Uterus (tissue), 3 donors: ENCODE measurements at regions not wholly inside any gene's neighbourhood (a gene's known extent, or its start where the extent isn't known, plus 50 kb on each side); places are given as distances from the start of the nearest gene placed in this dataset.
A peak's percentile ranks its signal among the peaks of the same experiment; 100 is the strongest.

Source experiments
- DNase-seq, 2 donors: peaks; one replicate each; pipeline ENCODE4 v3.0.0-alpha.2; 2019 to 2020
- H3K27ac ChIP-seq, 2 donors: fragments of 200-600 bp; sonication (generic); 1 replicate in 1 of 2; 2 replicates in 1 of 2; pipeline ENCODE4 v1.5.1; 2016 to 2018
- H3K27me3 ChIP-seq, 2 donors: fragments of 200-600 bp; sonication (generic); one replicate each; pipeline ENCODE4 v1.5.1; 2018 to 2019; ENCODE audit warnings: control low read depth in 1 of 2
- H3K36me3 ChIP-seq, 2 donors: fragments of 200-600 bp; sonication (generic); one replicate each; pipeline ENCODE4 v1.5.1; 2019; ENCODE audit warnings: control low read depth in 1 of 2
- H3K4me1 ChIP-seq, 2 donors: fragments of 200-600 bp; sonication (generic); one replicate each; pipeline ENCODE4 v1.5.1; 2018 to 2019; ENCODE audit warnings: control low read depth in 1 of 2
- H3K4me3 ChIP-seq, 2 donors: fragments of 200-600 bp; sonication (generic); 1 replicate in 1 of 2; 2 replicates in 1 of 2; pipeline ENCODE4 v1.5.1; 2018 to 2019; ENCODE audit warnings: mild to moderate bottlenecking in 1 of 2
- H3K9me3 ChIP-seq, 2 donors: fragments of 200-600 bp; sonication (generic); one replicate each; pipeline ENCODE4 v1.5.1; 2019; ENCODE audit warnings: control low read depth in 1 of 2
- POLR2A ChIP-seq, 2 donors: fragments of 450-650 bp; IDR thresholded peaks; one replicate each; pipeline ENCODE4 v1.6.1; 2016; ENCODE audit warnings: antibody characterized with exemption in 2 of 2, mild to moderate bottlenecking in 1 of 2, moderate library complexity in 1 of 2
- intact Hi-C: fragments of 100-400 bp; cut with DNase I; formaldehyde crosslinking; loops from one replicate; pipeline ENCODE4 v1.15.1; 2023; ENCODE audit warnings: low total_unique reads
- TF ChIP-seq, protein P1 (sequence below), 4 experiments: fragments of 200-600 bp in 2 of 4; fragments of 450-650 bp in 2 of 4; sonication (generic) in 2 of 4; IDR thresholded peaks; one replicate each; pipeline ENCODE4 v1.5.1; 2016 to 2019; ENCODE audit warnings: antibody characterized with exemption in 4 of 4, mild to moderate bottlenecking in 2 of 4, moderate library complexity in 1 of 4
- donor health status: DM: yes; HTN: yes; CAD: no.

DNA sequence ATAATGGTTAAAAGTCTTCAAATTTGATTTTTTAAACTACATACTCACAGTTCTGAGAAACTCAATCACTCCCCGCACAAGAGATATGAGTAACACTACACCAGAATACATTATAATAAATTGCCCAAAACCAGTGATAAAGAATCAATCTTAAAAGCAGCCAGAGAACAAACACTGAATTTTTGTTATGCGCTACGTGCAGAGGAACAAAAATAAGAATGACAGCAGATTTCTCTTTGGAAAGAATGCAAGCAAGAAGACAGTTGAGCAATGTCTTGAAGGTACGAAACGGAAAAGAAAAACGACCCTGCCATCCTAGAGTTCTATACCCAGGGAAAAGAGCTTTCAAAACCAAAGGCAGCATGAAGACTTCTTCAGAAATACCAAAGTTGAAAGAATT is 216.7 kb downstream of the TTLL2 start:
- Histone ChIP-seq H3K9me3 (no peaks in the 10 kb centered on the region), H3K4me3 (no peak overlapping the region), H3K4me1 (peaks cover 0 to 4% of the 10 kb centered on the region in 2 donors), H3K27ac (no peak overlapping the region), H3K36me3 (no peaks in the 10 kb centered on the region), H3K27me3 (no peaks in the 10 kb centered on the region)
- DNase-seq, result no peak
- no peak for TF ChIP-seq POLR2A (IDR thresholded peaks at IDR 0.05)
- TF ChIP-seq, protein P1, sequence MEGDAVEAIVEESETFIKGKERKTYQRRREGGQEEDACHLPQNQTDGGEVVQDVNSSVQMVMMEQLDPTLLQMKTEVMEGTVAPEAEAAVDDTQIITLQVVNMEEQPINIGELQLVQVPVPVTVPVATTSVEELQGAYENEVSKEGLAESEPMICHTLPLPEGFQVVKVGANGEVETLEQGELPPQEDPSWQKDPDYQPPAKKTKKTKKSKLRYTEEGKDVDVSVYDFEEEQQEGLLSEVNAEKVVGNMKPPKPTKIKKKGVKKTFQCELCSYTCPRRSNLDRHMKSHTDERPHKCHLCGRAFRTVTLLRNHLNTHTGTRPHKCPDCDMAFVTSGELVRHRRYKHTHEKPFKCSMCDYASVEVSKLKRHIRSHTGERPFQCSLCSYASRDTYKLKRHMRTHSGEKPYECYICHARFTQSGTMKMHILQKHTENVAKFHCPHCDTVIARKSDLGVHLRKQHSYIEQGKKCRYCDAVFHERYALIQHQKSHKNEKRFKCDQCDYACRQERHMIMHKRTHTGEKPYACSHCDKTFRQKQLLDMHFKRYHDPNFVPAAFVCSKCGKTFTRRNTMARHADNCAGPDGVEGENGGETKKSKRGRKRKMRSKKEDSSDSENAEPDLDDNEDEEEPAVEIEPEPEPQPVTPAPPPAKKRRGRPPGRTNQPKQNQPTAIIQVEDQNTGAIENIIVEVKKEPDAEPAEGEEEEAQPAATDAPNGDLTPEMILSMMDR (IDR thresholded peaks at IDR 0.05), result no peak
- intact Hi-C loops, result no loop called here

DNA sequence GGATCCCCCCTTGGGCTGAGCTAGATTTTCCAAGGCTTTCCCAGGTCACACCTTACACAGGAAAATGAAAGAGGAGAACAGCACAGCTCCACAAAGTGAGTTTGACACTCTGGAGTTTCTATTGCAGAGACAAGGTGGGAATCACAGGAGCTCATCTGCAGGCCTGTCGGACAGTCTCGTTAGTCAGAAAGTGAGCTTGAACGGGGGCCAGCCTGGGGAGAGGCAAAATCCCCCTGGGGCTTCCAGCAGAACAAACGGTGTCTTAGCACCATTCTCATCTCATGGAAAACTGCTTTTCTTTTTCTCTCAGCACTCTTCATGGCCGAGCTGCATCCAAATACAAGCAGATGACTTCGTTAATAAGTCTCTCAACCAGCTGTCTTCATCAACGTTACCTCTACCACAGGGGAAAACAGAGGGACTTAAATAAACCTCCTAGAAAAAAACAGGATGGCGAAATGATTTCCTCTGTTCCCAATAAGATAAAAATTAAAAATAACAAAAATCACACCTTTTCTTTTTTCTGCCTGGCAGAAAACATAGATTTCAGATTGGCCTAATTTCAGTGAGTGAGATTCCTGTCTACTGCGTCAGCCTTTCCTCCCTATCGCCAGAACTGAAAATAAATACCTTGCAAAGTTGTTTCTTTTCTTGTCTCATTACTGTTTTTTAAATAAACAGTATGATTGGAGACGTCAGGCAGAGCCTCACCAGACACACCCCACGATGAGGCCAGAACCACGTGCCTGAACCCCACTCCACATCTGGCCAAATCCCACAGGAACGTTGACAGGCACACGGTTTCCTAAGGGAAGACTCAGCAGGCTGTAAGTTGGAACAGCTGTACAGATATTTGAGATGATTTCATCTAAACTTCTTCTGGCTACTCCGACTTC is 219.0 kb downstream of the TTLL2 start:
- TF ChIP-seq, protein P1 (IDR thresholded peaks at IDR 0.05), result no peak
- no peak for TF ChIP-seq POLR2A (IDR thresholded peaks at IDR 0.05)
- Histone ChIP-seq H3K4me3 (no peak overlapping the region), H3K27me3 (no peaks in the 10 kb centered on the region), H3K36me3 (no peaks in the 10 kb centered on the region), H3K27ac (peak overlapping the region; percentile 80 to 84), H3K9me3 (no peaks in the 10 kb centered on the region), H3K4me1 (peaks cover 0 to 4% of the 10 kb centered on the region in 2 donors)
- intact Hi-C loops, result no loop called here
- DNase-seq, result peak; percentile 70 to 74

- H3K27ac ChIP-seq, result peak overlapping the region in 1 of 2 donors; percentile 30
- DNase-seq, result no peak
- H3K36me3 ChIP-seq, result no peaks in the 10 kb centered on the region
Measured at GRCh38 chr6:167546611-167547327, 221.9 kb downstream of the TTLL2 start.

DNA sequence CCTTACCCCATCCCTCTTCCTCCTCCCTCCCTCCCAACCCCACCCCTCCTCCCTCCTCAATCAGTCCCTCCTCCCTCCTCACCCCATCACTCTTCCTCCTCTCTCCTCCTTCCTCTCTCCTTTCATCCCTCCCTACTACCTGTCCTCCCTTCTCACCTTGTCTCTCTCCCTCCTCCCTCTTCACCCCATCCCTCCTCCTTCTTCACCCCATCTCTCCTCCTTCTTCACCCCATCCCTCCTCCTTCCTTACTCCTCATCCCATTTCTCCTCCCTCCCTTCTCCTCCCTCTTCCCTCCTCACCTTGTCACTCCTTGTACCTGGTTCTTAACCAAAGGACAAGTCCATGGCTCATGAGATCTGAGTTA is 222.4 kb downstream of the TTLL2 start:
- H3K9me3 ChIP-seq, result no peaks in the 10 kb centered on the region
- no peak for DNase-seq
- TF ChIP-seq, protein P1 (IDR thresholded peaks at IDR 0.05), result no peak
- no peak for TF ChIP-seq POLR2A (IDR thresholded peaks at IDR 0.05)
- H3K27ac ChIP-seq, result peak overlapping the region in 1 of 2 donors; percentile 30
- H3K4me3 ChIP-seq, result no peak overlapping the region
- peaks cover 4 to 8% of the 10 kb centered on the region in 2 donors for H3K4me1 ChIP-seq
- no peaks in the 10 kb centered on the region for H3K36me3 ChIP-seq
- no peaks in the 10 kb centered on the region for H3K27me3 ChIP-seq
- intact Hi-C loops, result no loop called here

More at GRCh38 chr6:167546611-167547327, 221.9 kb downstream of the TTLL2 start:
- H3K4me3 ChIP-seq, result no peak overlapping the region
- H3K9me3 ChIP-seq, result no peaks in the 10 kb centered on the region
- H3K27me3 ChIP-seq, result no peaks in the 10 kb centered on the region
- intact Hi-C loops, result no loop called here
- peaks cover 4 to 7% of the 10 kb centered on the region in 2 donors for H3K4me1 ChIP-seq
- TF ChIP-seq, protein P1 (IDR thresholded peaks at IDR 0.05), result no peak
- no peak for TF ChIP-seq POLR2A (IDR thresholded peaks at IDR 0.05)

DNA sequence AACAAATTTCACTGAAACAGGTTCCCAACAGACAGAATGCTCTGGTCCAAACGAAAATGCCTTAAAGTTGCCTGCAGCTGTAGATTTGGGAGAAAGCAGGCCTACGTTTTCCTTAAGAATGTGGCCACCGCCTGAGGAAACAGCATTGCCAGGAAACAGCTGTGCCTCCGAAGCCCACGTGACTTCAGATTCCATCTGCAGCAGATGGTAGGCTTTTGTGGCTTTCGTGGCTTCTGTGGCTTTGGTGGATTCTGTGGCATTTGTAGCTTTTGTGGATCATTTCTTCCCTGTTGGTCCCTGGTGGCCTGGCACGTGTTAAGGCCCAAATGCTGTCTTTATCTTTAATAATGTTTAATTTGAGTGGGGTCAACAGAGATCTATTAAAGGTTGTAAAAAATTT is 222.9 kb downstream of the TTLL2 start:
- H3K9me3 ChIP-seq, result no peaks in the 10 kb centered on the region
- no peaks in the 10 kb centered on the region for H3K27me3 ChIP-seq
- peaks cover 4 to 8% of the 10 kb centered on the region in 2 donors for H3K4me1 ChIP-seq
- intact Hi-C loops, result no loop called here
- H3K27ac ChIP-seq, result peak overlapping the region in 1 of 2 donors; percentile 30
- no peak for DNase-seq
- H3K36me3 ChIP-seq, result no peaks in the 10 kb centered on the region
- TF ChIP-seq, protein P1 (IDR thresholded peaks at IDR 0.05), result no peak
- TF ChIP-seq POLR2A (IDR thresholded peaks at IDR 0.05), result no peak
- H3K4me3 ChIP-seq, result no peak overlapping the region
